22Rv1 (cell line): ENCODE measurements at regions not wholly inside any gene's neighbourhood (a gene's known extent, or its start where the extent isn't known, plus 50 kb on each side); places are given as distances from the start of the nearest gene placed in this dataset.

Experiments used
- H3K27ac ChIP-seq: fragments of 450-650 bp; 2 replicates; pipeline ENCODE4 v1.5.1; 2017
- CTCF ChIP-seq: fragments of 450-650 bp; IDR thresholded peaks from 2 replicates; pipeline ENCODE4 v1.5.1; 2017; ENCODE audit warnings: mild to moderate bottlenecking
- ZFX ChIP-seq: fragments of 450-650 bp; IDR thresholded peaks from 2 replicates; pipeline ENCODE4 v1.6.1; 2017; ENCODE audit warnings: antibody characterized with exemption, borderline replicate concordance

DNA sequence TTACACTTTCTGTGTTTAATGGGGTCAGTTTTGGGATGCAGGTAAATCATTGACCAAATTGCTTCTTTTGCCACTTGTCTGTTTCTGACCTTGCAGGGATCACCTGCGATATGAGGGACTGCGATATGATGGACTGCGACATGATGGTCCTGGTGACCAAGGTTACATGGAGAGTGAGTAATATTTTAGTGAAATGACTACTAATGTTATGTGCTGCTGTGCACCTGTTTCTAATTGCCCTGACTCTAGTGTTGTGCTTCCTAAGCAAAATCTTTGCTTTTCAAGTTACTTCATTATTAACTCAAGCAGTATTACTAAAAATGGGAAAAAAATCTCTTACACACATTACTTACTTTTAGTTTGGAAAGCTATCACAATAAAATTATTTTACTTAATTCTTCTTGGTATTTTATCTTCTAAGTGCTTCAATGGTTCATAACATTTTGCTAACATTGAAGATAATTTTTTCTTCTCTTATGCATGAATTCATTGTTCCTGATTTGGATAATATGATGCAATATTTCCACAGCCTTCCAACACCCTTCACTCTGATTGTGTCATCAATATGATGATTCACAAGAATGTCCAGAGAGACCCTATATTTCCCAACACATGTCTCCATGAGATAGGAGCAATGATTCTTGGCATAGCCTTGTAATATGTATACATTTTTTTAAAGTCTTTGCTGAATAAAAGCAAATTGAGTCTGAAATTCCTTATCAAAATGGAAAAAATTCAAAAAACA is 306.2 kb upstream of the AKR1E2 start:
- H3K27ac ChIP-seq, result no peak overlapping the region
- TF ChIP-seq CTCF, result no peak
- TF ChIP-seq ZFX, result no peak

DNA sequence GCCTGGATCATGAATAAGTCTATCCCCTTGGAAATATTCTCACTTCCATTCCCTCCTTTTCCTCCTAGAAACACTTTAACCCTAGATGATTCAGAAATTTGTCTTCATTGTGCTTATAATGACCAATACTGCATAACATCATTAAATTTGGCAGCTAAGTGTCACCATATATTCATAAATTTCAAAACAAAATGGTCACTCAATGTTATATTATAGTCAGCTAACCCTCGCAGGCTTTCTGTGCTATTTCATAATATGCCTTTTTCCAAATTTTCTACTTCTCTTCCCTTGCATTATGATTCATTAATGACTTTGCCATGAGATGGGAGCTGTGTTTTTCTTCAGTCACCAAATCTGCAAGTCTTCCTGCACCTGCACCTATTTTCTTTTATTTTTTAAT is 308.3 kb upstream of the AKR1E2 start:
- no peak overlapping the region for H3K27ac ChIP-seq
- TF ChIP-seq ZFX, result no peak
- TF ChIP-seq CTCF, result no peak

GRCh38 chr10:4515721-4516120 is 310.3 kb upstream of the AKR1E2 start:
- H3K27ac ChIP-seq, result no peak overlapping the region
- no peak for TF ChIP-seq CTCF
- no peak for TF ChIP-seq ZFX

GRCh38 chr10:4514445-4515108 is 311.4 kb upstream of the AKR1E2 start:
- TF ChIP-seq ZFX, result no peak
- no peak for TF ChIP-seq CTCF
- no peak overlapping the region for H3K27ac ChIP-seq

DNA sequence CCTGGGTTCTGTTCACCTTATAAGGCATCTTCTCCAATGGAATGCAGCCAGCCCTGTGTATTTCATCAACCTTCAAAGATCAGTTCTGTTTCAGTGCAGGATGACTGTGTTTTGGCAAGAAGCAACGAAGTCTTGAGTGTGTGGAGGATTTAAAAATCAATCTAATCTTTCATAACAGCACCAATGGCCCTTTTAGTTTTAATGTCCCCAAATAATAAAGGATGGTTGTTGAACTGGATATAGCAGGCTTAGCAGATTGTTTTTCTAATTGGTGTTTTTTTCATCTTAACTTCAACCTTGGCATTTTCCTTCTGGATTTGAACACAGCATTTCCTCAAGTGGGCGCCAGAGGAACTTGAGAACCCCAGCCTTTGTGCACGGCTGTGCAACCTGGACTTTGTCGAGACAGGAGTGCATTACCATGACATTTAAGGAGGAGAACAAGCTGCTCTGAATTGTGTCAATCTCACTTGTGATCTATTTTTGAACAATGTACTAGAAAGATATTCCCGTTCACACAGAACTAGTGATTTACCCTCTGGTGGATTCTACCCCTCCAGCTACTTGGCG is 313.3 kb upstream of the AKR1E2 start:
- H3K27ac ChIP-seq, result no peak overlapping the region
- TF ChIP-seq ZFX (no peak), CTCF (peak; percentile 40)

GRCh38 chr10:4512196-4512595 is 313.8 kb upstream of the AKR1E2 start:
- no peak overlapping the region for H3K27ac ChIP-seq
- no peak for TF ChIP-seq CTCF
- no peak for TF ChIP-seq ZFX

- no peak for TF ChIP-seq CTCF
- no peak for TF ChIP-seq ZFX
- no peak overlapping the region for H3K27ac ChIP-seq
These were observed 314.5 kb upstream of the AKR1E2 start for GRCh38 chr10:4511509-4511908.
